ENCODE measurements at regions not wholly inside any gene's neighbourhood (a gene's known extent, or its start where the extent isn't known, plus 50 kb on each side); places are given as distances from the start of the nearest gene placed in this dataset.

- no peak for DNase-seq (ENCODE audit: extremely low read depth, low read depth)
- TF ChIP-seq CTCF (IDR thresholded peaks at IDR 0.05; ENCODE audit: low read depth, low read length): no peak
Observed at GRCh38 chr9:71524996-71525580, 243.2 kb downstream of the CEMIP2 start.

GRCh38 chr9:71524516-71524915 is 243.8 kb downstream of the CEMIP2 start:
- TF ChIP-seq CTCF (IDR thresholded peaks at IDR 0.05; ENCODE audit: low read depth, low read length): no peak
- no peak for DNase-seq (ENCODE audit: extremely low read depth, low read depth)

- no peak for TF ChIP-seq CTCF (IDR thresholded peaks at IDR 0.05; ENCODE audit: low read depth, low read length)
- no peak for DNase-seq (ENCODE audit: extremely low read depth, low read depth)
Observed at GRCh38 chr9:71521132-71521531, 247.2 kb downstream of the CEMIP2 start.

GRCh38 chr9:71519098-71519696 is 249.1 kb downstream of the CEMIP2 start:
- TF ChIP-seq CTCF (IDR thresholded peaks at IDR 0.05; ENCODE audit: low read depth, low read length): no peak
- no peak for DNase-seq (ENCODE audit: extremely low read depth, low read depth)

- no peak for TF ChIP-seq CTCF (IDR thresholded peaks at IDR 0.05; ENCODE audit: low read depth, low read length)
Observed at GRCh38 chr9:71518045-71518827, 250.1 kb downstream of the CEMIP2 start.

GRCh38 chr9:71515626-71516025 is 252.7 kb downstream of the CEMIP2 start:
- TF ChIP-seq CTCF (IDR thresholded peaks at IDR 0.05; ENCODE audit: low read depth, low read length): no peak
- no peak for DNase-seq (ENCODE audit: extremely low read depth, low read depth)

More at GRCh38 chr9:71518045-71518827, 250.1 kb downstream of the CEMIP2 start:
- DNase-seq (ENCODE audit: extremely low read depth, low read depth): no peak

- no peak for TF ChIP-seq CTCF (IDR thresholded peaks at IDR 0.05; ENCODE audit: low read depth, low read length)
- no peak for DNase-seq (ENCODE audit: extremely low read depth, low read depth)
Observed at GRCh38 chr9:71515107-71515506, 253.2 kb downstream of the CEMIP2 start.

All from AG09319 (cell line).